GM19468 (cell line): ENCODE measurements at regions not wholly inside any gene's neighbourhood (a gene's known extent, or its start where the extent isn't known, plus 50 kb on each side); places are given as distances from the start of the nearest gene placed in this dataset.
"Not testable (repeated sequence)": the region's sequence is repeated elsewhere in the genome, so short reads cannot be mapped to it uniquely, and the experiment has no call there.

Source experiments
- ATAC-seq: cut with Tn5 transposase; IDR thresholded peaks from one replicate; pipeline ENCODE4 v1.9.1; 2021; ENCODE audit warnings: mild to moderate bottlenecking, moderate library complexity, moderate number of reproducible peaks; ENCODE audit not compliant: unreplicated experiment; ENCODE audit errors: extremely low read depth

- no peak for ATAC-seq
Measured at GRCh38 chr5:60036192-60036938, 142.8 kb upstream of the PDE4D start.

GRCh38 chr5:60026161-60026560 lies 132.6 kb upstream of the PDE4D start:
- ATAC-seq, result no peak

GRCh38 chr5:60024104-60024503 lies 130.6 kb upstream of the PDE4D start:
- no peak for ATAC-seq

DNA sequence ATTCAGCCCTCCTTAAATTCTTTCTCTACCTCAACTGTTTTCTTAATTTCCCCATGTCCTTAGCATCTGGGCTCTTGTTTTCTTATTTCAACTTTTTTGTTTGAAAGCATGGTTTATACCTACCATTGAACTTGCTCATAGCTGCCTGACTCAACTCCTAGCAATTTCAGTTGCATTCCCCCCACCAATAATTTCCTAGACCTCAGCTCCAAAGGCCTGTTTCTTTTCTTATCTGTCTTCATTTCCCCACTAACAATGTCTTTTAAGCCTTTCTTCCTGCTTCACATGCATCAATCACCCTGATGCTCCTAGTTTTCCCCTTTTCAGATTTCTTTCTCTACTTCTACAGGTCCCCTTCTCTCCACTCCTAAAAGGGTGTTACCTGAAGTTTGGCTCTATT lies 129.7 kb upstream of the PDE4D start:
- ATAC-seq, result no peak

DNA sequence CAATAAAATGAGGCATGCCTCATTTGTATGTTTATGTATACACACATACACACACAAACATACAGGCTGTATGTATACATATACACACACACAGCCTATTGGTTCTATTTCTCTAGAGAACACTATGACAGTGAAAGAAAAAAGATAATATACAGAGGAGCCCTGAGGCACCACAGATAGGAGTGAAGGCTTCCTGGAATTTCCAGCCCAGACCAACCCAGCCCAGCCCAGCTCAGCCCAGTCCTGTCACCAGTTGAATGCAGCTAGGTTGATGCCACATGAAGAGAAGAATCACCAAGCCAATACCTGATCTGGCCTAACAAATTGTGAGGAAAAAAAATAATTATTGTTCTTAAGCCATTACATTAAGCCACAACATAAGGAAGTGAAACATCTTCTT lies 126.9 kb upstream of the PDE4D start:
- no peak for ATAC-seq

- ATAC-seq, result not testable (repeated sequence)
Measured at GRCh38 chr5:60018960-60019359, 125.4 kb upstream of the PDE4D start.

DNA sequence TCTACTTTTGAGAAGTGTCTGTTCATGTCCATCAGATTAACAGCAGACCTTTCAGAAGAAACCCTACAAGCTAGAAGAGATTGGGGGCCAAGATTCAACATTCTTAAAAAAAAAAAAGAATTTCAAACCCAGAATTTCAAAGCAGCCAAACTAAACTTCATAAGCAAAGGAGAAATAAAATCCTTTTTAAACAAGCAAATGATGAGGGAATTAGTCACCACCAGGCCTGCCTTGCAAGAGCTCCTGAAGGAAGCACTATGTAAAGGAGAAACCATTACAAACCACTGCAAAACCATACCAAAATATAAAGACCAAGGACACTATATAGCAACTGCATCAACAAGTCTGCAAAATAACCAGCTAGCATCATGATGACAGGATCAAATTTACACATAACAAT lies 124.6 kb upstream of the PDE4D start:
- no peak for ATAC-seq

GRCh38 chr5:60014331-60014730 lies 120.8 kb upstream of the PDE4D start:
- no peak for ATAC-seq

GRCh38 chr5:60010853-60011252 lies 117.3 kb upstream of the PDE4D start:
- no peak for ATAC-seq

DNA sequence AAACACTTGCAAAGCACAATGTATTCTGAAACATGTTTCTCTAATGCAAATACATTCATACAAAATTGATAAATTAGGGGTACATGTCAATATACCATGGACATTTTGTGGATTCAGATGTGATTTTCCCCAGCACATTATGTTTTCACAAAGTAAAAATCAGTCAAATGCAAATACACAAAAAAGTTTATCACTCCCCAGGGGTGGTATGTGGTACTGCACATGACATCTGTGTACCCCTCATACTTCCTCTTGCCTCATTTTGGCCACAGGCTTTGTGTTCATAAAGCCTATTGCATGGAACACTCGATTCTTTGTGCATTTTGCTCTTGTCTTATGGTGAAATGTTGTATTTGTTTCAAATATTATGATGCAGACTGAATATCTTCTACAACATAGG lies 116.8 kb upstream of the PDE4D start:
- no peak for ATAC-seq

- no peak for ATAC-seq
Measured at GRCh38 chr5:60007729-60008128, 114.2 kb upstream of the PDE4D start.

DNA sequence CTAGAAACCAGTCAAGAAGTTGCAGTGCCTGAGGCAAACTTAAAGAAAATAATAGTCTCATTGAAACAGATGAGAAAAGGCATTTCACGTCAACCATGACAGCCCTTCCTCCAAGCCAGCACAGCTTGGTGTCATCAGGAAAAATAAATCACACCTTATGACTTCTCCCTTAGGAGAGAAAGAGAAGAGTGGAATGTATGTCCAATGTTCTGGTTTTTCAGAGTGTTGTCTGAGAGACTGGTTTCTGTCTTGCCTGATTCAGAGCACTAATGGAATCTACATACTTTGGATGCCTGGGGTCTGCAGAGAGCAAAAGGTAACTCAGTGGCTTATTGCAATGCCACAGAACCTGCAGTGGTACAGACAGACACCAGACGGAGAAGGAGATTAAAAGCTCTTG lies 105.5 kb upstream of the PDE4D start:
- ATAC-seq, result no peak

DNA sequence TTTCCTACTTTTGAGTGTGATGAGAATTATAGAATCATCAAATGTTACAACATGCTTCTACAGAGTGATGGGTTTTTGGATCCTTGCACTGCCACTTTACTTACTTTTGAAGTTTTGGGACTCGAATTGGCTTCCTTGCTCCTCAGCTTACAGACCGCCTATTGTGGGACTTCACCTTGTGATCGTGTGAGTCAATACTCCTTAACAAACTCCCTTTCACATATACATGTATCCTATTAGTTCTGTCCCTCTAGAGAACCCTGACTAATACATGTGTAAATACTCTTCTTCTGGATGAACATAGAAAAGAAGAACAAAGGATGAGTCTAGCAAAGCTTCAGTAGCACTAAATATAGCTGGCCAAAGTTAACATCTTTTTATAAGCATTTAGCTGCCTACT lies 98.7 kb upstream of the PDE4D start:
- ATAC-seq, result no peak

- no peak for ATAC-seq
Measured at GRCh38 chr5:59988396-59988795, 94.9 kb upstream of the PDE4D start.

DNA sequence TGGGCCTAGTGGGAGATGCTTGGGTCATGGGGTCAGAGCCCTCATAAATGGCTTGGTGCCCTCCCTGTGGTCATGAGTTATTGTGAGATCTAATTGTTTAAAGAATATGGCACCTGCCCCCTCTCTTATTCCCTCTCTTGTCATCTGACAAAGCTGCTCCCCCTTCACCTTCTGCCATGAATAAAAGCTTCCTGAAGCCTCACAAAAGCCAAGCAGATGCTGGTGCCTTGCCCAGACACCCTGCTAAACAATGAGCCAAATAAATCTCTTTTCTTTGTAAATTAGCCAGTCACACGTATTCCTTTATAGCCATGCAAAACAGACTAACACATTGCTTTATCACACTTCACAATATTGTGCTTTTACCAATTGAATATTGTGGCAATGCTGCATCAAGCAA lies 82.8 kb upstream of the PDE4D start:
- no peak for ATAC-seq

DNA sequence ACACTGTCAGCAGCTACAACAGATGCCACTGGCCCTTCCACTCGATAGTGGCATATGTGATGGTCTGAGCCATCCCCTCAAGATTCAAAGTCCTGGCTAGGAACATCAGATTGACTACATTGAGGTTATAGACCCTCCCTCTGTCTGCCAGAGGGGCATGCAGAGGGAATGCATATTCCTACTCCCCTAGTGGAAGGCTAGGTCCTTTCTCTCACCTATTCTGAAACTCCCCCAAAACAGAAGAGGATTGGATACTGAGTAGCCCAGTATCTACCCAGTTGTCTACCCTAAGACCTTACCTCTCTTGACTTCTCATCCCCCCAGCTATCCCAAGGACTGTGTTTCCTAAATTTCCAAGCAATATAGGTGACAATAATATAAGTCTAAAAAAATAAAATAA lies 78.5 kb upstream of the PDE4D start:
- ATAC-seq, result no peak

GRCh38 chr5:59959330-59959729 lies 65.8 kb upstream of the PDE4D start:
- ATAC-seq, result no peak

GRCh38 chr5:59956130-59956783 lies 62.7 kb upstream of the PDE4D start:
- no peak for ATAC-seq

DNA sequence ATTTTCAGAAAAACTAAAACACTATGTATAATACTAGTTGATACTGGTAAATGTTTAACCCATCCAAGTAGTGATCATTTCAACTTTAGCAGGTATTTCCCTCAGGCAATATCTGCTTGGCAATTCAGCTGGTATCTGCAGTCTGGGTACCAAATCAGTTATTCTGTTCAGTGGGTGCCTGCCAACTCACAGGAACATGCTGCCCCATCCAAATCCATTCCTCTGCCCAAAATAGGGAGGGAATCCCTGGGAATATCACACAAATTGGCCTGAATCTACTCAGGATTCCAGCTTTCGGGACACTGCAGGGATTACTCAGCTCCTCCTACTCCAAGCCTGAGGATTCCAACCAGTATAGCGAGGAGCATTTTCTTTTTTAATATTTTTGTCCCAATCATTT lies 61.7 kb upstream of the PDE4D start:
- no peak for ATAC-seq

DNA sequence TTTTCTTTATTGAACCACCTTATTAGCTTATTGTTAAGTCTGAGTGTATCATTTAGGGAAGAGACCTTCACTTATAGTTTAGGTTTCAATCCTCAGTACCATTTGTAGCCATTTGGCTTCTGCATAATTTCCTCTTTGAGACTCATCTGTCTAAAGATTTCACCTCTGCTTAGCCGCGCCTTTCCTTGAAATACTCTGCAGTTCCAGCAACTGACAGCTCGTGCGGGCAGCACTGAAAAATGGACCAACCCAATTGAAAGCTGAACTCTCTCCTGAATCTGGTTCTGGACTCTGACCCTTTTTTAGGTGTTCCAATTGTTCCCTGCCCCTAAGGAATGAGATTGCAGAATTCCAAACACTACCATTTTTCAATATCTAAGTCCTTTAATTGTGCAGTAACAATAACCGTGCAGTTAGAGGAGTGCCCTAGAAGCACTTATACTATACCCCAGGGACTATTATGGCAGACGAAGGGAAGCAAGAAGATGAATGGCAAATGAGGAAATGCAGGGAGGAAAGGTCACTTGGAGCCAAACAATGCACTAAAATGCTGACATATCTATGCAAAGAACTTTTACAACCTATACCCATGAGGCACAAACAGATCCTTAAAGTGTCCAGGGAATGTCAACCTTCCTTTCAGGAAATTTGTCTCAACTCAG lies 50.1 kb upstream of the PDE4D start:
- no peak for ATAC-seq
